HEK293T (cell line): ENCODE measurements at regions not wholly inside any gene's neighbourhood (a gene's known extent, or its start where the extent isn't known, plus 50 kb on each side); places are given as distances from the start of the nearest gene placed in this dataset.

Experiments
- CTCF ChIA-PET: fragments of 350-600 bp; formaldehyde crosslinking; extraction: SDS; loops from one replicate; lab custom pipeline; 2021; ENCODE audit warnings: antibody characterized with exemption, inconsistent platforms; lab: Yijun Ruan, JAX
- POLR2A ChIA-PET: fragments of 350-600 bp; formaldehyde crosslinking; extraction: SDS; loops from one replicate; lab custom pipeline; 2020; ENCODE audit warnings: antibody characterized with exemption, inconsistent platforms; lab: Yijun Ruan, JAX
- DNase-seq: peaks from one replicate; pipeline ENCODE4 v3.0.0; 2012; ENCODE audit warnings: mixed read lengths; ENCODE audit errors: extremely low spot score
- ARNT ChIP-seq: fragments of 450-650 bp; IDR thresholded peaks from 2 replicates; pipeline ENCODE4 v1.6.1; 2017; ENCODE audit warnings: mild to moderate bottlenecking
- BHLHE40 ChIP-seq: fragments of 450-650 bp; IDR thresholded peaks from 2 replicates; pipeline ENCODE4 v1.6.1; 2016; ENCODE audit warnings: mild to moderate bottlenecking, moderate library complexity, borderline replicate concordance
- CTBP1 ChIP-seq: fragments of 450-650 bp; IDR thresholded peaks from 2 replicates; pipeline ENCODE4 v1.6.1; 2016; ENCODE audit warnings: borderline replicate concordance
- ELF4 ChIP-seq: fragments of 450-650 bp; IDR thresholded peaks from 2 replicates; pipeline ENCODE4 v1.6.1; 2017; ENCODE audit warnings: antibody characterized with exemption
- FOXA1 ChIP-seq: fragments of 450-650 bp; IDR thresholded peaks from 2 replicates; pipeline ENCODE4 v1.6.1; 2016; ENCODE audit warnings: mild to moderate bottlenecking
- FOXK2 ChIP-seq: fragments of 450-650 bp; IDR thresholded peaks from 2 replicates; pipeline ENCODE4 v1.6.1; 2016; ENCODE audit warnings: mild to moderate bottlenecking
- FOXM1 ChIP-seq: fragments of 450-650 bp; IDR thresholded peaks from 2 replicates; pipeline ENCODE4 v1.6.1; 2017; ENCODE audit warnings: mild to moderate bottlenecking, borderline replicate concordance
- HDGF ChIP-seq: fragments of 450-650 bp; IDR thresholded peaks from 2 replicates; pipeline ENCODE4 v1.6.1; 2017; ENCODE audit warnings: antibody characterized with exemption, borderline replicate concordance
- L3MBTL2 ChIP-seq: fragments of 450-650 bp; conservative IDR thresholded peaks from 2 replicates; pipeline ENCODE4 v1.6.1; 2016; ENCODE audit warnings: mild to moderate bottlenecking
- LEF1 ChIP-seq: fragments of 450-650 bp; IDR thresholded peaks from 2 replicates; pipeline ENCODE4 v1.6.1; 2017; ENCODE audit warnings: mild to moderate bottlenecking, borderline replicate concordance
- NFRKB ChIP-seq: fragments of 450-650 bp; IDR thresholded peaks from 2 replicates; pipeline ENCODE4 v1.6.1; 2016; ENCODE audit warnings: mild to moderate bottlenecking, moderate library complexity
- PKNOX1 ChIP-seq: fragments of 450-650 bp; IDR thresholded peaks from 2 replicates; pipeline ENCODE4 v1.6.1; 2016
- SP1 ChIP-seq: fragments of 450-650 bp; IDR thresholded peaks from 2 replicates; pipeline ENCODE4 v1.6.1; 2017
- SUZ12 ChIP-seq: fragments of 450-650 bp; IDR thresholded peaks from 2 replicates; pipeline ENCODE4 v1.6.1; 2016; ENCODE audit warnings: mild to moderate bottlenecking
- TARDBP ChIP-seq: fragments of 450-650 bp; IDR thresholded peaks from 2 replicates; pipeline ENCODE4 v1.6.1; 2016
- ZNF384 ChIP-seq: fragments of 450-650 bp; IDR thresholded peaks from 2 replicates; pipeline ENCODE4 v1.6.1; 2016

GRCh38 chr10:131690805-131691239 is 210.0 kb upstream of the PPP2R2D start:
- CTCF ChIA-PET: no interaction called here
- no peak for TF ChIP-seq FOXK2
- TF ChIP-seq BHLHE40: no peak
- no peak for TF ChIP-seq SP1
- no peak for TF ChIP-seq NFRKB
- no peak for TF ChIP-seq TARDBP
- no peak for TF ChIP-seq LEF1
- TF ChIP-seq ZNF384: no peak
- no peak for TF ChIP-seq ARNT
- TF ChIP-seq FOXA1: no peak
- TF ChIP-seq CTBP1: no peak
- TF ChIP-seq SUZ12: no peak
- no peak for TF ChIP-seq FOXM1
- no peak for TF ChIP-seq L3MBTL2
- no peak for TF ChIP-seq ELF4
- no peak for TF ChIP-seq PKNOX1
- TF ChIP-seq HDGF: no peak
- POLR2A ChIA-PET: no interaction called here
- no peak for DNase-seq

GRCh38 chr10:131691481-131692090 is 209.2 kb upstream of the PPP2R2D start:
- ChIA-PET CTCF (interaction anchor here (1.0 kb wide), 1 partner anchor 94 kb away, joined by 3 read pairs; no protein-coding TSS in a partner anchor), POLR2A (no interaction called here)
- TF ChIP-seq HDGF: no peak
- DNase-seq: no peak

DNA sequence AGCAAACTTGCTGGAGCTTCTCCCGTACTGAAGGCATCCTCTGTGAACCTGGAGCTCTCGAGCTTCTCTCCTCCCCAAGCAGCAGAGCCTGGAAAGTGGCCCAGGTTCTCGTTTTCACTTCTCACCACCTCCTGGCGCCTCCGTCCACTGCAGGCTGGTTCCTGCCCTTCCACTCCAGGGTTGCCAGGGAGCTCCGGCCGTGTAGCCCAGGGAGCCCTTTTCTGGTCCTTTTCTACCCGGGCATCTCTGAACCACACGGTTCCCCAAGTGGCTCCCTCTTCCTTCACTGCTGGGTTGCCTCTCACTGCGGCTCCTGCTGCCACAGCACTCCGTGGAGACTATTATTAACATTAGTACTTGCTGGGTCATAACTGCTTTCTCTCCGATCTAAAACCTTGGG is 208.6 kb upstream of the PPP2R2D start:
- TF ChIP-seq FOXM1 (no peak), ARNT (no peak), HDGF (no peak), NFRKB (no peak), FOXA1 (no peak), CTBP1 (no peak), SUZ12 (no peak), PKNOX1 (no peak), LEF1 (no peak), ELF4 (no peak)
- DNase-seq: no peak
- ChIA-PET CTCF (interaction anchor here (1.0 kb wide), 1 partner anchor 94 kb away, joined by 3 read pairs; no protein-coding TSS in a partner anchor), POLR2A (no interaction called here)

- POLR2A ChIA-PET: no interaction called here
- DNase-seq: no peak
- CTCF ChIA-PET: interaction anchor here (1.0 kb wide), 1 partner anchor 93 kb away, joined by 3 read pairs; no protein-coding TSS in a partner anchor
- TF ChIP-seq SUZ12 (no peak), LEF1 (no peak), ZNF384 (no peak), HDGF (no peak), FOXM1 (no peak), SP1 (no peak), BHLHE40 (no peak), NFRKB (no peak), L3MBTL2 (no peak), CTBP1 (no peak), FOXA1 (no peak), TARDBP (no peak), FOXK2 (no peak), PKNOX1 (no peak), ARNT (no peak), ELF4 (no peak)
Observed at GRCh38 chr10:131692686-131693334, 208.0 kb upstream of the PPP2R2D start.

DNA sequence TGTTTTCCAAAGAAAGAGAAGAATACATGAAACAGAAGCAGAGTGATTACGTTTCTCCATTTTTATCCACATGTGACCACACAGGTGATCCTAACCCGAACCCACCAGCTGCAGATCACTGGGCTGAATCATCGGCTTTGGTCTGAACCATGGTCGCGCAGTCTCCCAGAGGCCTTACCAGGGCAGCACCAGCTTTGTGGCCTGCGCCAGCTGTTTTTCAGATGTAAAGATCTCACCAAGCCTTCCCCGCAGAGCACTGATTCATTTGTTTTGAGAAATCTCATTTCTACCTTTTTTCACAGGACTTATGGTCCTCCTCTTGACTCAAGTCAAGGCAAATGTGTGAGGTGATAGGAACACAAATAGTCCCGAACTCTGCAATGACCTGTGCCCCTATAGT is 207.0 kb upstream of the PPP2R2D start:
- CTCF ChIA-PET: no interaction called here
- TF ChIP-seq BHLHE40: no peak
- TF ChIP-seq ZNF384: no peak
- TF ChIP-seq FOXM1: no peak
- TF ChIP-seq FOXA1: no peak
- no peak for TF ChIP-seq TARDBP
- TF ChIP-seq CTBP1: no peak
- no peak for TF ChIP-seq SUZ12
- TF ChIP-seq PKNOX1: no peak
- TF ChIP-seq HDGF: no peak
- TF ChIP-seq FOXK2: no peak
- no peak for TF ChIP-seq ARNT
- no peak for TF ChIP-seq NFRKB
- TF ChIP-seq ELF4: no peak
- no peak for TF ChIP-seq L3MBTL2
- no peak for TF ChIP-seq LEF1
- no peak for TF ChIP-seq SP1
- POLR2A ChIA-PET: no interaction called here
- DNase-seq: no peak
